NT2/D1 (cell line): ENCODE measurements at regions not wholly inside any gene's neighbourhood (a gene's known extent, or its start where the extent isn't known, plus 50 kb on each side); places are given as distances from the start of the nearest gene placed in this dataset.

Source experiments
- SUZ12 ChIP-seq: IDR thresholded peaks from 2 replicates; pipeline ENCODE4 v1.6.1; 2011; ENCODE audit not compliant: insufficient read length, insufficient read depth; ENCODE audit errors: extremely low read depth
- YY1 ChIP-seq: IDR thresholded peaks from 2 replicates; pipeline ENCODE4 v1.6.1; 2011; ENCODE audit not compliant: insufficient read length, insufficient read depth
- ZNF274 ChIP-seq: IDR thresholded peaks from 2 replicates; pipeline ENCODE4 v1.6.1; 2011; ENCODE audit warnings: mild to moderate bottlenecking, low read depth, low read length

DNA sequence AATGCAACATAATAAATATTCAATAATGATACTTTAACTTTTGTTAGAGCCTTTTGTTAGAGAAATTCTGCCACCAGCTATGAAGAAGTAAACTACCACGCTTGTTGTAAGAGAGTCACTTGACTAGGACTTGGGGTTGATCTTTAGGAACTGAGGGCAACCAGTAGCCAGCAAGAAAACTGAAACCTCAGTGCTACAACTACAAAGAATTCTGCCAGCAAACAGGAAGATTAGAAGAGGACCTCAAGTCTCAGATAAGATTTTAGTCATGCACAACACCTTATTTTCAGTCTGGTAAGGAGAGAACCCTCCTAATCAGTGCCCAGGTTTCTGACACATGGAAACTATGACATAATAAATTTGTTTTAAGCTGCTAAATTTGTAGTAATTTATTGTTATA lies 498.3 kb upstream of the STEAP1 start:
- no peak for TF ChIP-seq SUZ12
- TF ChIP-seq YY1: no peak
- no peak for TF ChIP-seq ZNF274
